GM19239 (cell line): ENCODE measurements at regions not wholly inside any gene's neighbourhood (a gene's known extent, or its start where the extent isn't known, plus 50 kb on each side); places are given as distances from the start of the nearest gene placed in this dataset.

Experiments
- DNase-seq: peaks from one replicate; pipeline ENCODE4 v3.0.0; 2011; ENCODE audit warnings: low spot score; ENCODE audit not compliant: insufficient read length
- FAIRE-seq: peaks from 2 replicates; lab custom pipeline; 2011; peaks lifted over from hg19 to GRCh38; lab: Jason Lieb, UNC

GRCh38 chr12:45585522-45586230, 143.8 kb upstream of the ARID2 start:
- no peak for DNase-seq
- FAIRE-seq: no peak

- FAIRE-seq (no peak), DNase-seq (no peak)
These were observed 143.0 kb upstream of the ARID2 start for GRCh38 chr12:45586486-45586885.

- no peak for FAIRE-seq
- DNase-seq: no peak
These were observed 142.5 kb upstream of the ARID2 start for GRCh38 chr12:45587012-45587411.

- FAIRE-seq (no peak), DNase-seq (no peak)
These were observed 141.5 kb upstream of the ARID2 start for GRCh38 chr12:45587877-45588533.

- FAIRE-seq (no peak), DNase-seq (no peak)
These were observed 138.9 kb upstream of the ARID2 start for GRCh38 chr12:45590646-45591045.

- DNase-seq (no peak), FAIRE-seq (no peak)
These were observed 137.9 kb upstream of the ARID2 start for GRCh38 chr12:45591635-45592034.

- no peak for DNase-seq
- FAIRE-seq: no peak
These were observed 133.1 kb upstream of the ARID2 start for GRCh38 chr12:45596366-45596765.

- DNase-seq: no peak
- no peak for FAIRE-seq
These were observed 131.2 kb upstream of the ARID2 start for GRCh38 chr12:45598336-45598735.

- DNase-seq (no peak), FAIRE-seq (no peak)
These were observed 130.7 kb upstream of the ARID2 start for GRCh38 chr12:45598761-45599160.

GRCh38 chr12:45599196-45599595, 130.3 kb upstream of the ARID2 start:
- no peak for DNase-seq
- FAIRE-seq: no peak

- DNase-seq (no peak), FAIRE-seq (no peak)
These were observed 128.1 kb upstream of the ARID2 start for GRCh38 chr12:45601390-45601789.

- DNase-seq (no peak), FAIRE-seq (no peak)
These were observed 127.6 kb upstream of the ARID2 start for GRCh38 chr12:45601888-45602287.

GRCh38 chr12:45605624-45606023, 123.9 kb upstream of the ARID2 start:
- FAIRE-seq (no peak), DNase-seq (no peak)

- FAIRE-seq (no peak), DNase-seq (no peak)
These were observed 118.4 kb upstream of the ARID2 start for GRCh38 chr12:45611061-45611460.

GRCh38 chr12:45611495-45611894, 118.0 kb upstream of the ARID2 start:
- FAIRE-seq: no peak
- DNase-seq: no peak

GRCh38 chr12:45612044-45612794, 117.3 kb upstream of the ARID2 start:
- DNase-seq (no peak), FAIRE-seq (peak; percentile 52)

GRCh38 chr12:45613296-45613695, 116.2 kb upstream of the ARID2 start:
- DNase-seq (no peak), FAIRE-seq (no peak)

GRCh38 chr12:45613855-45614254, 115.7 kb upstream of the ARID2 start:
- no peak for FAIRE-seq

GRCh38 chr12:45615268-45615667, 114.2 kb upstream of the ARID2 start:
- FAIRE-seq (no peak), DNase-seq (no peak)

More at GRCh38 chr12:45613855-45614254, 115.7 kb upstream of the ARID2 start:
- no peak for DNase-seq

- FAIRE-seq (no peak), DNase-seq (no peak)
These were observed 109.8 kb upstream of the ARID2 start for GRCh38 chr12:45619736-45620135.

- DNase-seq (no peak), FAIRE-seq (no peak)
These were observed 107.8 kb upstream of the ARID2 start for GRCh38 chr12:45621703-45622102.
